ENCODE measurements at regions not wholly inside any gene's neighbourhood (a gene's known extent, or its start where the extent isn't known, plus 50 kb on each side); places are given as distances from the start of the nearest gene placed in this dataset.
"Not testable (repeated sequence)": the region's sequence is repeated elsewhere in the genome, so short reads cannot be mapped to it uniquely, and the experiment has no call there.

DNA sequence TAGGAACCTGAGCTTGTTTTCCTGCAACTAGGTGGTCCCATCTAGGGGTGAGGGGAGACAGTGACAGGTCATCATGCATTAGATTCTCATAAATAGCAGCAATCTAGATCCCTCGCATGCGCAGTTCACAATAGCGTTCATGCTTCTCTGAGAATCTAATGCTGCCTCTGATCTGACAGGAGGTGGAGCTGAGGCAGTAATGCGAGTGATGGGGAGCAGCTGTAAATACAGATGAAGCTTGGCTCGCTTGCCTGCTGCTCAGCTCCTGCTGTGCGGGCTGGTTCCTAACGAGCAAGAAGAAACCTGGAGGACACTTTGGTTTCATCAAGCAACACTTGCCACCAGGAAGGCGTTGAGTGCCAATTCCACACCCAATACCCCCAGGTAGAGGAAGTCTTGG is 95.1 kb upstream of the OLIG2 start:
- intact Hi-C loops (cut with micrococcal nuclease) = loop anchor here (5.0 kb wide), 3 partner anchors 203 to 452 kb away; partner anchors contain the start of gene SYNJ1

DNA sequence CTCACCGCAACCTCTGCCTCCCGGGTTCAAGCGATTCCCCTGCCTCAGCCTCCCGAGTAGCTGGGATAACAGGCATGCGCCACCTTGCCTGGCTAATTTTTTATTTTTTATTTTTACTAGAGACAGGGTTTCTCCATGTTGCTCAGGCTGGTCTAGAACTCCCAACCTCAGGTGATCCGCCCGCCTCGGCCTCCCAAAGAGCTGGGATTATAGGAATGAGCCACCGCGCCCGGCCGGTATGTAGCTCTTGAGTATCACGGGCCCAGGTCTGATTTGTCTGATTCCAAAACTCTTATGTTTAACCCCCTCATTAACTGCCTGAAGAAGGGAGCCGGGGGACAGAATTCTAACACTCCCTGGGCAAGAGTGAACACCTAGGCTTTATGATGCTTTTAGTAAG is 91.7 kb upstream of the OLIG2 start:
- intact Hi-C loops (cut with micrococcal nuclease) = loop anchor here (5.0 kb wide), 3 partner anchors 207 to 448 kb away; partner anchors contain the start of gene SYNJ1

DNA sequence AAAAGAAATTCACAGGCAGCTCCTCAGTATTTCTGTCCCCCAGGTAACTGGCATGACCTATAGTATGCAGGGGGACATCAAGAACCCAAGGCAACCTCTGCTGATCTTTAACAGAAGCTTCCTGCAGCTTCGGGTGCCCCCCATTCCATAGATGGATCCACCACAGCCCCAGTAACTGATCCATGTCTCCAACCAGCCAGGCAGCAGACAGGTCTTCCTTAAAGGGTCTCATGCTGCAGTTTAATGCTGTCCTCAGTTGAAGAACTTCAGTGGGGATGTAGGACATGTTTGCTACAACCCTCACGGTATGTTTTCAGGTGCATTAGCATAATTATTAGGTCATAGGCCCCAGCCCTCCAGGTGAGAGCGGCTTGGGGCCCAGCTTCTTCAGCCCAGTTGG is 90.9 kb upstream of the OLIG2 start:
- intact Hi-C loops (cut with micrococcal nuclease) = loop anchor here (5.0 kb wide), 3 partner anchors 208 to 447 kb away; partner anchors contain the start of gene SYNJ1

DNA sequence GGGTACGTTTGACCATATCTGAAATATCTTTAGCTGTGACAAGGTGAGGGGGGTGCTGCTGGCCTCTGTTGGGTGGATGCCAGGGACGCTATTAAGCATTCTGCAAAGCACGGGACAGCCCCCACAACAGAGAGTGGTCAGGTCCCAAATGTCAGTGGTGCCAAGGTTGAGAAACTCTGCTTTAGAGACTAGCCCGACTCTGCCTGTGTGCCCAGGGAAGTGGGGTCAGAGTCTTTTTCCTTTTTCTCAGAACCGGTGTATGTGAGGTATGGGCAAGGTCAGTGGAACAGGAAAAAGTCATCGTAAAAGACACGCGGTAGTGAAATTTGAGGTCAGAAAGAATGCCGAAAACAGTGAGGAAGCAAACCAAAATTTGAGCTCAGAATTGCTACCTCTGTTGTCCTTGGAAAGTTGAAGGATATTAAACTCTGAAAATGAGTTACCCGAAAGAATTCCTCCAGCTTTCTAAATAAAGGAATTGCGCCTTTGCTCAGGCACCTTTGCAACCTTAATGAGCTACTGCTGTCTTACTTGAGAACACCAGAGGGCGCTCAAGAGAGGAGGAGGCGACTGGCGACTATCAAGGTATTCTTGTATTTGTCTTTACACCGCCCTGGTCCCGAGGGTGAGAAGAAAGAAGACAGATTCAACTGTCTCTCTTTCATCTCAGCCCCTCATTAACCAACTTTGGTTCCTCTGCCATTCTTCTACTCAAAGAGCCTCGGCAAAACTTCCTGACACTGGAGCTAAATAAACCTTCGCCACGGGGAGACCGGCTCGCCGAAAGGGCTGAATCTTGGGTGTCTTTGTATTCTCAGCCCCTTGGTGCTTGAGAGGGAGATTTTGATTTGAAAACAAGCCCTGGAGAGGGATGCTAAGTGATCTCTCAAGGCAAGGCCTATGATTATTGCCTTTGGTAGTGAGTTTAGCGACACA is 85.4 kb upstream of the OLIG2 start:
- intact Hi-C loops (cut with micrococcal nuclease) = loop anchor here (1.0 to 5.0 kb wide), 4 partner anchors 187 to 507 kb away; no protein-coding TSS in a partner anchor

DNA sequence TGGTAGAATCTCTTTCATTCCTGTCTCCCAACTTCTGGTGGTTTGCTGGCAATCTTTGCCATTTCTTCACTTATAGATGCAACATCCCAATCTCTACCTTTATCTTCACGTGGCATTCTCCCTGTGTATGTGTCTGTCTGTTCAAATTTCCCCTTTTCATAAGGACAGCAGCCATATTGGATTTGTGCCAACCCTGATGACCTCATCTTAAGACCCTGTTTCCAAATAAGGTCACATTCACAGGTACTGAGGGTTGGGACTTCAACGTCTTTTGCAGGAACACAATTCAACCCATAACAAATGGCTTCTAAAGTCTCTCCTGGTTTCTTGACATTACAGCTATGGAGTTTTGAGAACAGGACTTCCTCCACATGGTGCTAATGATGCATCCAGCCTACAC is 84.5 kb upstream of the OLIG2 start:
- intact Hi-C loops (cut with micrococcal nuclease) = loop anchor here (5.0 kb wide), 1 partner anchor 506 kb away; no protein-coding TSS in a partner anchor

DNA sequence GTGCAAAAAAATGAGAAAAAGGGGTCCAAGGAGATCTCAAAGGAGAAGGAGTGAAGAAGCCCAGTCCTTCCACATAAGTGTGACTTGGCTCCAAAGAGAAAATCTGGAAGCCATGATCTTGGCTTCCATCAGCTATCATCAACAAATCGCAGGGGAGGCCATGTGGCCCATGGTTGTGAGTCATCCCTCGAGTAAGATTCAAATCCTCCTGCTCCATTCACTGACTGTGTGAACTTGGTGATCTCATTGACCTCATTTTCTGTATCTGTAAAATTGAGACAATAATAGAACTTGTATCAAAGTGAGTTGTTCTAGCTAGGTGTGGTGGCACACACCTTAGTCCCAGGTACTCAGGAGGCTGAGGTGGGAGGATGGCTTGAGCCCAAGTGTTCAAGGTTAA is 79.1 kb upstream of the OLIG2 start:
- intact Hi-C loops (cut with micrococcal nuclease) = no loop called here

DNA sequence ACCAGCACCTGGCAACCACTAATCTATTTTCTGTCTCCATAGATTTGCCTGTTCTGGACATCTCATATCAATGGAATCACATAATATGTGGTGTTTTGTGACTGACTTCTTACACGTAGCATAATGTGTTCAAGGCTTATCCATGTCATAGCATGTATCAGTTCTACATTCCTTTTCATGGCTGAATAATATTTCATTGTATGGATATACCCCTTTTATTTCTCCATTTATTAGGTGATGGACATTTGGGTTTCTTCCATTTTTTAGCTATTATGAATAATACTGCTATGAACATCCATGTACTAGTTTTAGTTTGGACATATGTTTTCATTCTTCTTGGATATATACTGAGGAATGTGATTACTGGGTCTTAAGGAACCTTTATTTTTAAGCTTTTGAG is 78.0 kb upstream of the OLIG2 start:
- intact Hi-C loops (cut with micrococcal nuclease) = no loop called here

DNA sequence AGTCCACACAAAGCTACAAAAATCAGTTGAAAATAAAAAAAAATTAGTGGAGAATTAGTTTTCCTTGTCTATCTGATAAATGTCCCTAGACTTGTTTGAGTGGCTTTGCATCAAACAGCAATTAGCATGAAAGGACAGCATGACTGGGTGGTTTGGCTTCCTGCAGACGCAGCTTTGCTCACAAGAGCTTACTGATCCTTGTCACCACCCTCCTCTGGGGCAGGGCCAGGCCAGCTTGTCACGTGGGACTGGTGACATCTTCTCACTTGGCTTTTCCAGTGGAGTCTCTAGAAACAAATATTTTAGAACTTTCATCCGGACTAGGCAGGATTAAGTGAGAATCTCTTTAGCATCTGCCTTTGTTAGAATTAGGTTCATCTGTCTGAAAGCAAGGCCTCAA is 76.0 kb upstream of the OLIG2 start:
- intact Hi-C loops (cut with micrococcal nuclease) = no loop called here

DNA sequence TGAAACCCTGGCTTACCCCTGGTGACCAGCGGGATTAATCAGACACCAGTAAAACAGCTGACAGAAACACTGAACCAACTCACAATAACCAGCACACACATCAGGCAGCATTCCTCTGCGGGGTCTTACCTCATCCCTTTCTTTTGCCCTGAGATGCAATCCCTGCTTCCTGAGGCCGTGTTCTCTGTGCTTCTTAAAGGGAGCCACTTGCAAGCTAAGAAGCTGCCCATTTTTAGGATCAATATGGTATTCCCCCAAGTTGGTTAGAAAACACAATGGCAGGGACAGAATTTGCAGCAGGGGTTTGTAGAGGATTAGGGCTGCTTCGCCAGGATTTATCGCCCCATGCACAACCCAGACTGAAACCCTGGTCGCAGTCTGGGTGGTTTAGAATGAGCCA is 74.7 kb upstream of the OLIG2 start:
- intact Hi-C loops (cut with micrococcal nuclease) = no loop called here

DNA sequence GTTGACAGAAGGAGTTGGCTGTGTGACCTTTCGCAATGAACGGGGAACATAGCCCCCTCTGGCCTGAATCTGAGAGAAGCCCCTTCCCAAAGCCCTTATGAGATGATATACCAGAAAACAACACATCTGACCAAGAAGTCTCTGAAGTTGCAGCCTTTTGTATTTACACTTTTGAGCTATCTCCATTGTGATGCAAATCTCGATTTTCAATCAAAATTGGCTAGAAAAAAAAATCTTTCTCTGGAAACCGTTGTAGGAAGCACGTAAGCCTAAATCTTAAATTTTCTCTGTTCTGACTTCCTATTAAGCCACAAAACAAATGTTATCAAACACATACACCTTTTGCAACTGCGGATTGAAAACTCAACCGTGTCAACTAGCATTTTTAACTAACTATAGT is 71.4 kb upstream of the OLIG2 start:
- intact Hi-C loops (cut with micrococcal nuclease) = no loop called here

DNA sequence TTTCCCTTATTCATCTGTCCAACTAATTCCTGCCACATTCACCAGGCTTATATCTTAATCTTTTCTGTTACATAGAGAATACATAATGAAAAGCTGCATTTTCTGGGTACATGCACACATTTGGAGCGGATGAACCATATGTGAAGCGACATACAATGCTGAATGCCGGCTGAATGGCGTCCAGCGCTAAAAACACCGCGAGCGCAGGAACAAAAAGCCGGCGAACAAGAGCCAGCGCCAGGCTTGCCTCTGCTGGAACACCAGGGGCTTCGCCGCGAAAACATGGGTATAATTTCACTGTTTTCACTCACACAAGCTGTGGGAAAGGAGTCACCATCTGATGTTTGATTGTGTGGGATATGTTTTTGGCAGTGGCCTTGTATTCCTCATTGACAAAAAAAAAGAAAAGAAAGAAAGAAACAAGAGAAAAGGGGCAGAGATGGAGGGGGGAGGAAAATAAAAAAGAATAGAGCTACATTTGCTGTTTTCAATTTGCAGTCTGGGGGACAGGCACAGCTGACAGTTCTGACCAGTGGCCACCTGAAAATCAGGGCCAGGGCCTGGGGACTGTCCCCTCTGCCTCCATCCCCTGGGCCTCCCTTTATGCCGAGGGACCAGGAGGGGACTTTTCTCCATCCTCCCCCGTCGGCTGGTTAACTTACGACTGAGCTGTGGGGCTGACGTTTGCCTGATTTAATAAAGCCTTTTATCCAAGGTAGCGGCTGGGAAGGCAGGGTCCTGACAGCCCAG is 70.2 kb upstream of the OLIG2 start:
- intact Hi-C loops (cut with micrococcal nuclease) = no loop called here

DNA sequence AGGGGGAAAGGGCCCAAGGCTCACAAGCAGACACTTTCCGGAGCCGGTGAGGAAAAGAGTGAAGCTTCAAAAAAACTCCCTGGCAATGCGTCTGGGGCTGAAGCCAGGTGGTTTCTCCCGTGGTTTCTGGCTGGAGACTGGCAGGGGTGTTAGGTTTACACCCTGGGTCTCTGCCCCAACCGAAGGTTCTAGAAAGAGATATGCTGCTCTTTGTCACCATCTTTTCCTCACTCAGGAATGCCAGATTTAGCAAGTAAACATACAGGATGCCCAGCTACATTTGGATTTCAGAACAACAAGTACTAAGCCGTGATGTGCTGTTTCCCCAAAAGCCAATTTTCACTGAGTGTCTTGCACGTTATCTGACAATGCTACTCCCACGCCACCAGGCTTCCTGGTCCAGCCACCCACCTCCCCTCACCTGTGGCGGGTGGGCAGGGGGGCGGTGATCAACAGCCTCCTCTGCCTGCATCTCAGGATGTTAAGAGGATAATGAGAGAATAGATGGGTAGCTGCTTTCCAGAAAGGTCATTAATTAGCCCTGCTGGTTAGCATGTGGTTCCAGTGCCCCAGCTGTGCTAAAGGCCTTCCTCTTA is 69.6 kb upstream of the OLIG2 start:
- intact Hi-C loops (cut with micrococcal nuclease) = no loop called here

DNA sequence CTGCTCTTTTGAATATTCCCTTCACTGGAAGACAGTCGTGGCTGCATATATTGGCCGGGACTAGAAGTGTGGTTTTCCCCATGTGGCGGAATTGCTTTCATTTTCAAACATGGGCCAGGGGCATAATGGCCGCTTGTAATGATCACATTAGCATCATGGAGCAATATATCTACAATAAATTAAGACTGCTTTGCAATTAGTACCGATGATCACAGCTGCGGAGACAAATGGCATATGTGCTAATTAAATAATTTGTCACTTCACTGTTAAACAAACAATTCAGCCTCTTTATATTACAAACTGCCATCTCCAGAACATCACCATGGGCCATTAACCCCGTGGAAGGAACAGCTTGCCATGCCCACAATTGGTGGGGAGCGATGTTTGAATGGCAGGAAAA is 68.2 kb upstream of the OLIG2 start:
- intact Hi-C loops (cut with micrococcal nuclease) = no loop called here

DNA sequence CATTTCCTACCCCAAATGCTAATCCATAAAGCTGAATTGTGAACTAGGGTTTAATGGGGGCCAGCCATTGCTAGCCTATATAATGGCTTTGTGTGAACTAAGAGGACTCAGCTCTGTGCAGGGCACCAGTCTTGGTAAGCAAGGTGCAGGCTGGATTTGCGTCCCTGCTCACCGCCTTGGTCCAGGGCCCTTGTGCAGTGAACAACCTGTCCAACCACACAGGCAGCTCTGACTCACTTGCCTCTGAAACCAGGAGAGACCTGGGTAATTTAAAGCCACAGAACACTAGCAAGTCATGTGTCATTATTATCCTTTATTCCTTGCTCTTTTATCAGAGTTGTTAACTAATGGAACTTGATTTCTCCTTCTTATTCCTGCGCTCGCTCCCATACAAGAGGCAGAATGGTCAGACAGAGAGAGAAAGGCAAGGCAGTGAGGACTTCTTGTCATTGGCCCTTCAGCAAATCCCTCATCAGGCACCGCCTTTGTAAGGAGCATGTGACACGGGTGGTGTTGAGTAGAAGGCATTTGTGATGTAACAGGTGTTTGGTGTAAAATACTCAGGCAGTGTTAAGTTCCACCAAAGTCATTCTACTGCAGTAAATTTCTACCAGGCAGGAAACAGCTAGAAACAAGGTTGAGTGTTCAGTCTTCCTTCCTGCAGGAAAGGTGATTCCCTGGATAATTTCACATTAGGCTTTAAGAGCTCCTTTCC is 67.3 kb upstream of the OLIG2 start:
- intact Hi-C loops (cut with micrococcal nuclease) = no loop called here

DNA sequence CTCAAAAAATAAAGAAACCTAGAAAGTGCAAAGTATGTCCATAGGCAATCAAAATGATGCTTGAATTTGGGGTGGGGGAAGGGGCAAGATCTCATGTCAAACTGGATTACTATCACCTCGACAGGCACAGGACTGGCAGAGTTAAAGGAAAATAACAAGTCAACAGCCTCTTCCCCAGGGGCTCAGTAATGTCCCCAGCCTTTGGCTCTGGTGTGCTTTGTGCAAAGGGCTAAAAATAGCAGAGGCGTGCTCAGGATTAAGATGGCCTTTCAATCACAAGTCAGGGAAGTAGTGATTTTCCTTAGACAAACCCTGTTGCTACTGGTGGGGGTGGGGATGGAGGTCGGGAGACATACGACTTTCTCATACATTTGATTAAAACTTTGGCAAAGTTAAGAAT is 63.5 kb upstream of the OLIG2 start:
- intact Hi-C loops (cut with micrococcal nuclease) = no loop called here

DNA sequence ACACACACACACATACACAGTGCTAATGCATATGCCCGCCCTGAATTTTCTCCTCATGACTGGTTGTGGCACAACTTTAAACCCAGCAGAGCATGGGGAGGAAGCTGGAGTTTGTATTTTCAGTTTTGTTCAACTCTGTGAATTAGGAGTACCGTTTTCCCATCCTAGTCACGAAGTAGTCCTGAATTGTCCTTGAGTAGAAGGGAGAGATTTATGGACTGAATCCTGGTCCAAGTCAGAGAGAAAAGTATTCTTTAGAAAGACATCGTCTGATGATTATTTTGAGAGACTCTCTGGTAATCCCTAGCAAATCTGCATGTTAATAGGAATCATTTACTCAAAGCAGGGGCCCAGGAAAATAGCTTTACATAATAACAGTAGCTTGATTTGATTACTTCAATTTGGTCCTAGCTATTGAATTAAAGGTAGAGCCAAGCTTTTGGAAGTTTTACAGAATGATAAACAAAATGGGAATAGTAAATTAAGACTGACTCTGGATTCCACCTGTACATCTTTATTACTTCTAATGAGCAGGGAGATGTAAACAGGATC is 60.5 kb upstream of the OLIG2 start:
- intact Hi-C loops (cut with micrococcal nuclease) = no loop called here

DNA sequence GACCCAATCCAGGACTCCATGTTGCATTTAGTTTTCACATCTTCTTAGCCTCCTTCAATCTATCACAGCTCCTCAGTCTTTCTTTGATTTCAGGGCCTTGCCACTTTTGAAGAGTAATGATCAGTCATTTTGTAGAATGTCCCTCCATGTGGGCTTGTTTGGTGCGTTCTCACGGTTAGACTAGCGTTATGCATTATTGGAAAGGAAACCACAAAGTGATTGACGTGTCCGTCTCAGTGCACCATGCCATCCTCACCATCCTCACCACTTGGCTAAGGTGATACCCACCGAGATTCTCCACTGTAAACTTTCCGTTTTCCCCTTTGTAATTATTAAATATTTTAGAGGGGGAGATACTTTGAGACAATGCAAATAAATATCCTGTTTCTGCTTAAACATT is 59.6 kb upstream of the OLIG2 start:
- intact Hi-C loops (cut with micrococcal nuclease) = no loop called here

DNA sequence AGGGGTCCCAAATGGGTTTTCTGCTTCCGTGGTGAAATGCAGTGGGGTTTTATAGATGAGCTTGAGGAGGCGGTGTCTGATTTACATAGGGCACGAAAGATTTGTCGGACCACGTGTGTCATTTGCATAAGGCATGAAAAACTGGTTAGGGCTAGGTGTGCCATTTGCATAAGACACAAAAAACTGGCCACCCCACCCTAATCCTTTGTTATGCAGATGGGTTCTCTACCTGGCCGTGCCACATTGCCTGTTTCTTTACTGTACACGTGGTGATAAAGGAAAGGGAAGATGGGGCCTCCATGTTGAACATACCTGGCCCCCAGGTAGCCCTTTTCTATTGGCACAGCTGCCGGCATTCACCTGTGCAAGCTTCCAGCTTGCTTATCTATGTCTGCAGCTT is 57.6 kb upstream of the OLIG2 start:
- intact Hi-C loops (cut with micrococcal nuclease) = not testable (repeated sequence)

DNA sequence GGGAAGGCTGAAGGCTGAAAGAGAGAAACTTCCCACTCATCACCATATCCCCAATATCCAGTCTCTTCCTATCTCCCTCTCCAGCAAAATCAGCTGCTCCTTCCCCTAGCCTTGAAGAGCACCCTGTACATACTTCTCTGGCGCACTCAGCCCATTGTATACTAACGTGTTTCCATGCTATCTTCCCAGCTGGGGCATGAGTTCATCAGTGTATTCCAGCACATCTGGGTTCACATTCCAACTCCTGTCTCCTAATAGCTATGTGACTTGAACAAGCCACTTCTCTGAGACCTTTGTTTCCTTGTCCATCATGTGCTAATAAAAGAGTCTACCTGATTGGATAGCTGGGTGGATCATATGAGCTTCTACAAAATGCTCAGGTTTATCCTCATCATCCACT is 51.1 kb upstream of the OLIG2 start:
- intact Hi-C loops (cut with micrococcal nuclease) = no loop called here

DNA sequence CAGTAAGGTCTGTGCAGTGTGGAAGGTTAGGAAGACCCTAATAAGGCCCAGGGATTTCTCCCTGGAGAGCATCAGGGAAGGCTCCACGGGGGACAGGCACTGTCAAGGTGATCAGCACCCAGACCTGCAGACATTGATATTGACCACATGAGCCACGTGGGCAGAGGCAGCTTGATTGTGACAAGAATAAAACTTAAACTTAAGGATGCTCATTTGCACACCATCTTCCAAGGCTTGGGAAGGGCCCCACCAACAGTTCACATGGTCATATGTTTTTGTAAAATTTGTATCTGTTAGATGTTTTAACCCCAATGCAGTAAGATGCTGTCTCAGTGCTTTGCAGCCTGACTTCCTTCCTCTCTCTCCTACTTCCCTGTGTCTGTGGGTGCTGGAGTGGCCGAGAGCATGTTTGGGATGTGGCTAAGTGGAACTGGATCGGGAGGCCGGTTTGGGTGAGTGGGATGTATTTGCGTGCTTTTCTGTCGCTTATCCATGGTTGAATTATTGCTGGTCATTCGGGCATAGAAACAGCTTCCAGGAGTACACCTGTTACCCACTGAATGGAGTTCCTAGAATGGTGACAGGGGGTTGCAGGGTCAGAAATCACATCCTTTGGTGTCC is 49.8 kb upstream of the OLIG2 start:
- intact Hi-C loops (cut with micrococcal nuclease) = no loop called here

Data from T-helper 1 cell treated with Interleukin-12 subunit alpha and Interleukin-12 subunit beta and Interleukin-4 antibody, amounts not matched to agents 30 ng/mL and 1 ng/mL, for 36 hours (primary cell).